Testis (tissue), 2 donors: ENCODE measurements at regions not wholly inside any gene's neighbourhood (a gene's known extent, or its start where the extent isn't known, plus 50 kb on each side); places are given as distances from the start of the nearest gene placed in this dataset.

Experiments used
- DNase-seq: peaks from one replicate; pipeline ENCODE4 v3.0.0-alpha.2; 2019
- H3K27ac ChIP-seq, 2 donors: fragments of 200-600 bp; sonication (generic); one replicate each; pipeline ENCODE4 v1.5.1; 2019
- H3K27me3 ChIP-seq: fragments of 200-600 bp; sonication (generic); one replicate; pipeline ENCODE4 v1.5.1; 2019
- H3K36me3 ChIP-seq: fragments of 200-600 bp; sonication (generic); one replicate; pipeline ENCODE4 v1.5.1; 2017; ENCODE audit warnings: low read depth; ENCODE audit errors: missing control alignments
- H3K4me1 ChIP-seq: fragments of 200-600 bp; sonication (generic); one replicate; pipeline ENCODE4 v1.5.1; 2019
- H3K4me3 ChIP-seq, 2 donors: fragments of 200-600 bp; sonication (generic); one replicate each; pipeline ENCODE4 v1.5.1; 2017 to 2019
- H3K9me3 ChIP-seq: fragments of 200-600 bp; sonication (generic); one replicate; pipeline ENCODE4 v1.5.1; 2017
- CTCF ChIP-seq, 3 experiments: fragments of 450-650 bp in 2 of 3; fragments of 200-600 bp in 1 of 3; sonication (generic) in 1 of 3; IDR thresholded peaks; one replicate each; pipeline ENCODE4 v1.5.1; 2016 to 2019; ENCODE audit warnings: antibody characterized with exemption in 3 of 3, mild to moderate bottlenecking in 2 of 3, moderate library complexity in 1 of 3
- POLR2A ChIP-seq: fragments of 450-650 bp; IDR thresholded peaks from one replicate; pipeline ENCODE4 v1.6.1; 2017; ENCODE audit warnings: antibody characterized with exemption, mild to moderate bottlenecking, moderate library complexity
- WGBS, 2 donors: methylation state at CpG; one replicate each; pipeline ENCODE4 v1.1.5; 2018; 5-methylcytosine and 5-hydroxymethylcytosine counted together
- intact Hi-C: fragments of 100-400 bp; cut with DNase I; formaldehyde crosslinking; loops from one replicate; pipeline ENCODE4 v1.15.1; 2023; ENCODE audit warnings: low total_unique reads

- H3K4me3 ChIP-seq, result no peak overlapping the region
- intact Hi-C loops, result no loop called here
- TF ChIP-seq CTCF (IDR thresholded peaks at IDR 0.05) (no peak), POLR2A (no peak)
- H3K4me1 ChIP-seq, result no peaks in the 10 kb centered on the region
- no peaks in the 10 kb centered on the region for H3K27me3 ChIP-seq
- WGBS, 2 donors, result 68% methylated on average over 5 of the region's 5 CpGs
- DNase-seq, result no peak
- no peaks in the 10 kb centered on the region for H3K36me3 ChIP-seq
- H3K27ac ChIP-seq, result no peak overlapping the region
- no peaks in the 10 kb centered on the region for H3K9me3 ChIP-seq
These were observed 387.5 kb upstream of the PPP1R2C start for GRCh38 chrX:43165343-43165920.

- Histone ChIP-seq H3K4me3 (no peak overlapping the region), H3K27me3 (no peaks in the 10 kb centered on the region), H3K4me1 (no peaks in the 10 kb centered on the region), H3K27ac (no peak overlapping the region), H3K36me3 (no peaks in the 10 kb centered on the region), H3K9me3 (no peaks in the 10 kb centered on the region)
- TF ChIP-seq CTCF (IDR thresholded peaks at IDR 0.05) (no peak), POLR2A (no peak)
- DNase-seq, result no peak
- intact Hi-C loops, result no loop called here
These were observed 388.9 kb upstream of the PPP1R2C start for GRCh38 chrX:43166874-43167273.

GRCh38 chrX:43175434-43175833 is 397.5 kb upstream of the PPP1R2C start:
- Histone ChIP-seq H3K9me3 (no peaks in the 10 kb centered on the region), H3K27me3 (no peaks in the 10 kb centered on the region), H3K36me3 (no peaks in the 10 kb centered on the region), H3K4me3 (no peak overlapping the region), H3K27ac (no peak overlapping the region), H3K4me1 (no peaks in the 10 kb centered on the region)
- intact Hi-C loops, result no loop called here
- no peak for DNase-seq
- TF ChIP-seq CTCF (IDR thresholded peaks at IDR 0.05), result no peak
- TF ChIP-seq POLR2A, result no peak
- WGBS, 2 donors, result 62 to 84% methylated on average over 2 of the region's 2 CpGs

- no peaks in the 10 kb centered on the region for H3K9me3 ChIP-seq
- no peaks in the 10 kb centered on the region for H3K4me1 ChIP-seq
- intact Hi-C loops, result no loop called here
- no peak for DNase-seq
- TF ChIP-seq CTCF (IDR thresholded peaks at IDR 0.05) (no peak), POLR2A (no peak)
- WGBS, 2 donors, result 90 to 96% methylated on average over 4 to 6 of the region's 6 CpGs
- no peak overlapping the region for H3K27ac ChIP-seq
- no peaks in the 10 kb centered on the region for H3K36me3 ChIP-seq
- no peaks in the 10 kb centered on the region for H3K27me3 ChIP-seq
- H3K4me3 ChIP-seq, result no peak overlapping the region
These were observed 398.7 kb upstream of the PPP1R2C start for GRCh38 chrX:43176686-43177085.

- Histone ChIP-seq H3K9me3 (no peaks in the 10 kb centered on the region), H3K4me3 (no peak overlapping the region), H3K27me3 (no peaks in the 10 kb centered on the region), H3K36me3 (no peaks in the 10 kb centered on the region), H3K4me1 (no peaks in the 10 kb centered on the region), H3K27ac (no peak overlapping the region)
- intact Hi-C loops, result no loop called here
- no peak for TF ChIP-seq CTCF (IDR thresholded peaks at IDR 0.05)
- TF ChIP-seq POLR2A, result no peak
- WGBS, 2 donors, result 100% methylated on average over 1 of the region's 1 CpG; no CpG with 5 or more reads in 1 of the 2 donors
- DNase-seq, result no peak
These were observed 410.3 kb upstream of the PPP1R2C start for GRCh38 chrX:43188296-43188695.
